ENCODE measurements at regions not wholly inside any gene's neighbourhood (a gene's known extent, or its start where the extent isn't known, plus 50 kb on each side); places are given as distances from the start of the nearest gene placed in this dataset.
"Not testable (repeated sequence)": the region's sequence is repeated elsewhere in the genome, so short reads cannot be mapped to it uniquely, and the experiment has no call there.

DNA sequence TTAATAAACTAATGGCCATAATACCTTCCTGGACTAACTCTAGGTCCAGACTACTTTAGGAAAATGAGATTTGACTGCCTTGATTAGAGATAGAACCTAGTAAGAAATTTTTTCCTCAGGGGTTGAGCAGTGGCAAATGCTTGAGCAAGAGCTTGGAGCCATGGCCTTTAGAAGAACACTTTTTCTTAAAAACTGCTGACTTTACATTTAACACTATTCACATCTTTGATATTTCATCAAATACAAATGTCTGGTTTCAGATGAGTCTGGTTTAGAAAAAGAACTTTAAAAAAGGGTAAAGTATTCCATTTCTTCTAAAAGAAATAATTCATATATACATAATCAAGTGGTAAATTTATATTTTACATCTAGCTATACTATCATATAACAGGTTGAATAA, 680.9 kb upstream of the PITX2 start:
- DNase-seq, result no peak

DNA sequence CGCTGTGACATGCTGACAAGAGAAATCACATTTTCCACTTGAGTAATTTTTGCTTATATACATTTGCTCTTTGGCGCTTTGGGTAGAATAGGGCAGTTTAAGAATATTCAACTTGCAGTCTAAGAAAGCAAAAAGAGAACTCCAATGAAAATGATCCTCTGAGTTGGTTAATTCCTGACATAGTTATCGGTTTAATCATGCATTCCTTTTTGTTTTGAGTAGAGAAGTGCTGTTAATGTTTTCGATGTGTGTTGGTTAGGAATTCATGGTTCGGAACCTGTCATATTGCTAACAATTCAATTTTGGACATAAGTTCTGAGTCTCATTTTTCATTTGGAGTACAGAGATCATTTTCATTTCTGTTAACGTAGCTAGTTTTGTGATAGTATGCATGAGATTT, 700.6 kb upstream of the PITX2 start:
- DNase-seq, result no peak

DNA sequence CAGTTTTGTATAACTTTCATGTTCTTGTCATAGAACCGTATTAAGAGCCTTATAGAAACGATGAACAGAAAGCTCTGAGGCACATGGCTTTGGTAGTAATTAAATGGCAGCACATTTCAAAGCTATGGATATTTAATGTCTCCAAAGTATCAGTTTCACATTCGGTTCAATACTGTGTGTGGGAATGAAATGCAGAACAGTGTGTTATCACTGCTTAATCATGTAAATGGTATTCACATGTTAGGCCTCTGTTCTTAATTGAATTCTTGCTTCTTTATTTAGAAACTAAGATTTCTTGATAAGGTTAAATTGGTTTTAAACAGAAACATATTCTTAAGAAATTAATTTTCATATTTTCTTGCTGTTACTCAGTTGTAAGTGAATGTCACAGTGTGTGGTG, 701.0 kb upstream of the PITX2 start:
- no peak for DNase-seq

DNA sequence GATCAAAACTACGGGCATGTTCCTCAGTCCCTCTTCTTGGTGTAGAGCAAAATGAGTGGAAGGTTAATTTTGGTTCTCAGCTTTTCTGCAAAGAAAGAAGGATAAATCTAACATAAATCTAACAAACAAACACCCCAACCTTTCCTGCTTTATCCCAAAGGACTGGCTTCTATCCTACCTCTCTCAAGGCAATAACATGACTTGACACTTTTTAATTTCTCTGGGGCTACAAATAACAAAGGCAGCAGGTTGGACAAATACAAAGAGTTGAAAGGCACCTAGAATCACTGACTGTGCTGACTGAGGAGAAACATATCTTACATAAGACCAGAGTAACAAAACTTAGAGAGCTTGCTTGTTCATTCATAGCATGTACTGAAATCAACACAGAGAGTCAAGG, 703.6 kb upstream of the PITX2 start:
- no peak for DNase-seq

DNA sequence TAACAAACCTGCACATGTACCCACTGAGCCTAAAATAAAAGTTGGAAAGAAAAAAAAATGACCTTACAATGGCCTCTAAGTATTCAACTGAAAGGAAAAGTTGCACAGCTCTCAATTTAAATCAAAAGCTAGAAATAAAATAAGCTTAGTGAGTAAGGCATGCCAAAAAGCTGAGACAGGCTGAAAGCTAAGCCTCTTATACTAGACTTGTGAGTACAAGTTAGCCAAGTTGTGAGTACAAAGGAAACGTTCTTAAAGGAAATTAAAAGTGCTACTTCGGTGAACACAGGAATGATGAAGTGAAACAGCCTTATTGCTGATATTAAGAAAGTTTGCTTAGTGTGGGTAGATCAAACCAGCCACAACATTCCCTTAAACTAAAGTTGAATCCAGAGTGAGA, 707.9 kb upstream of the PITX2 start:
- DNase-seq, result no peak

DNA sequence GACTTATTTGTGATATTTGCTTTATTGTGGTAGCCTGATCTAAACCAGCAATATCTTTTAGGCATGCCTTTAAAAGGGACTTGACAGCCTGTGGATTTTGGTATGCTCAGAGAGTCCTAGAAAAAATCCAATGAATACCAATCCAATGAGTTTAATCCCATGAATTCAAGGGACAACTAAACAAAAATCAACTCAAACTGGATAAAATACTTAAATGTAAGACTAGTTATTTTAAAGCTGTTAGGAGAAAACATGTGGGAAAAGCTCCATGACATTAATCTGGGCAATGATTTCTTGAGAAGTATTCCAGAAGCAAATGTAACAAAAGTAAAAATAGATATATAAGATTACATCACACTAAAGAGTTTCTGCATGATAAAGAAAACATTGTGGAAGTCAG, 711.5 kb upstream of the PITX2 start:
- no peak for DNase-seq

DNA sequence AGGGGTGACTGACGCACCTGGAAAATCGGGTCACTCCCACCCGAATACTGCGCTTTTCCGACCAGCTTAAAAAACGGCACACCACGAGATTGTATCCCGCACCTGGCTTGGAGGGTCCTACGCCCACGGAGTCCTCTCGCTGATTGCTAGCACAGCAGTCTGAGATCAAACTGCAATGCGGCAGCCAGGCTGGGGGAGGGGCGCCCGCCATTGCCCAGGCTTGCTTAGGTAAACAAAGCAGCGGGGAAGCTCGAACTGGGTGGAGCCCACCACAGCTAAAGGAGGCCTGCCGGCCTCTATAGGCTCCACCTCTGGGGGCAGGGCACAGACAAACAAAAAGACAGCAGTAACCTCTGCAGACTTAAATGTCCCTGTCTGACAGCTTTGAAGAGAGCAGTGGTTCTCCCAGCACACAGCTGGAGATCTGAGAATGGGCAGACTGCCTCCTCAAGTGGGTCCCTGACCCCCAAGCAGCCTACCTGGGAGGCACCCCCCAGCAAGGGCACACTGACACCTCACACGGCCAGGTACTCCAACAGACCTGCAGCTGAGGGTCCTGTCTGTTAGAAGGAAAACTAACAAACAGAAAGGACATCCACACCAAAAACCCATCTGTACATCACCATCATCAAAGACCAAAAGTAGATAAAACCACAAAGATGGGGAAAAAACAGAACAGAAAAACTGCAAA, 714.5 kb upstream of the PITX2 start:
- DNase-seq, result not testable (repeated sequence)

DNA sequence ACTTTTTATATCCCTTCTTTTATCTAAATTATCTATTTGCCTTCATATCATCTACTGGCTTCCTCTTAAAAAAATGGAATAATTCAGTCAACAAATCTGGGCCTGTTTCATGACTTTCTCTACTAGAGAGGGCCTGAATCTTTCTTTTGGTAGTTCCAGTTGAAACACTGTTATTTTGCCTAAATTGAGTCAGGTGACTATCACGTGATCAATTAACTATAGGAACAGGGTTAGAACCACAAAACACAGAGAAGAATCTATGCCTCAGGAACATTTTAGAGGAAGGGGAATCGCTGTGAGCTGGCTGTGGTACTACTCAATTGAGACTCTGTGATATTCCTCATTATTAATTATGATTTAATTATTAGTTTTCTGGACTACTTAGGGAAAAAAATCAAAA, 736.7 kb upstream of the PITX2 start:
- DNase-seq, result no peak

DNA sequence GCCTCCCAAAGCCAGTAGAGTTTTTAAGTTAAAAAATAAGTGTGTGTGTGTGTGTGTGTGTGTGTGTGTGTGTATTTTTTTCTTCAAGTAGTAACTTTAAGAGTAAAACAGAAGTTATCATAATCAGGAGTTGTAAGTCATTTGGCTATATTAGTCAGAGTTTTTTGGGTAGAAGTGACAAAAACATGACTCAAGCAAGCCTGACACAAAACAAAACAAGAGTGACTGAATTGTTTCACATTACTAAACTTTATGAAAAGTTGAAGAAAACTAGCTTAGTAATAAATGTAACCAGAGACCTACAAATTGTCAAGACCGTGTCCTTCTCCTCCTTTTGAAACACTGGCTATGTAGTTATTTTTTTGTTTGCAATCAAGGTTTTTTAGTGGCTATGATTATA, 738.0 kb upstream of the PITX2 start:
- DNase-seq, result no peak

DNA sequence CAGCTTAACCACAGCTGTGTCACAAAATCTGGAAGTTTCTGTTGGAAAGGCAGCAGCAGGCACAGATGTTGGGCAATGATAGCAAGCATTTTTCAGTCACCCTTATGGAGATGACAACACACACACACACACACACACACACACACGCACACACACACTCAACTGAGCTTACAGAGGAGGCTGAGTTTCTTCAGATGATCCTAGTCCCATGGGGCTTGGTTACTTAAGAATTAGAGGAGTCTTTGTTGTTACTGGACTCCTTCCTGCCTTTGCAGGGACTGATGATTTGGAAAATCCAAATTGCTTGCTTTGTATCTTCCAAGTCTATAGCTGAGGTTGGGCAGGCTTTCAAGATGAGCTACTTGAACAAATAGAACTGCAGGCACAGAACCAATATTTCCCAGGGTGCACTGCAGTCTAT, 740.1 kb upstream of the PITX2 start:
- DNase-seq, result no peak

DNA sequence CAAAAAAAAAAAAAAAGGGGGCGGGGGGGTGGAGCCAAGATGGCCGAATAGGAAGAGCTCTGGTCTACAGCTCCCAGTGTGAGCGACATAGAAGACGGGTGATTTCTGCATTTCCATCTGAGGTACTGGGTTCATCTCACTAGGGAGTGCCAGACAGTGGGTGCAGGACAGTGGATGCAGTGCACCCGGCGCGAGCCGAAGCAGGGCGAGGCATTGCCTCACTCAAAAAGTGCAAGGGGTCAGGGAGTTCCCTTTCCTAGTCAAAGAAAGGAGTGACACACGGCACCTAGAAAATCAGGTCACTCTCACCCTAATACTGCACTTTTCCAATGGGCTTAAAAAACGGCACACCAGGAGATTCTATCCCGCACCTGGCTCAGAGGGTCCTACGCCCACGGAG, 755.0 kb upstream of the PITX2 start:
- DNase-seq, result not testable (repeated sequence)

DNA sequence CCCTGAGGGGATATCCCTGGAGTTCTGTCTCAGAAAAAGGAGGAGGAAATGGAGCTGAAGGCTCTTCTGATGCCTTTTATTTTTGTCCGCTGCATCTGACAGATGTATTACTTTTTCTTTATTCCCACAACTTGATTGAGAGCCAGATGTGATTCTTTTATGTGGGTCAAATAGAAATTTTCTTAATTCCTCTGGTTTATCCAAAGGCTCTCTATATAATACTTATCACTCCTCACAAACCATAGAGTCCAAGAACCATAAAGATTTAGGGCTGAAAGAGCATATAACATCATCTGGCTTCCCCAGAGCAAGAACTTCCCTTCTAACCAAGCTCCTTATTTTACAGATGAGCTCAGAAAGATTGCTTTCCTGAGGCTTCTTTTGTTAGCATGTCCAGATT, 756.7 kb upstream of the FAM241A start:
- DNase-seq, result no peak

DNA sequence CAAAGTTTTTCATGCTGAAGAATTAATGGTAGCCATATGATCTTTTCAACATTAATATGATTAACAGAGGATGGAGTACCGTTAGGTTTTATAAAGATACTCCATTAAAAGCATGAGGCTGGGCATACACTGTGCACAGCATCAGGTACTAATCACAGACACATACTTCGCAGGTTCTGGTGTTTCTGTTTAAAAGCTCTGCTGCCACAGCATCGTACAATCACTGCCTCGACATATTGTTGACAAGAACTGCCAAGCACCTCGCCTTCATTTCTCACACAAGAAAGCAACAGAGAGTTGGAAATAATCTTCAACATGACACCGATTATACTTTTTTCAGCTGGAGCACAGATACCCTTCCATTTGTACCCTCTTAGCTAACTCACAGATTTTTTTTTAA, 753.4 kb upstream of the FAM241A start:
- no peak for DNase-seq

DNA sequence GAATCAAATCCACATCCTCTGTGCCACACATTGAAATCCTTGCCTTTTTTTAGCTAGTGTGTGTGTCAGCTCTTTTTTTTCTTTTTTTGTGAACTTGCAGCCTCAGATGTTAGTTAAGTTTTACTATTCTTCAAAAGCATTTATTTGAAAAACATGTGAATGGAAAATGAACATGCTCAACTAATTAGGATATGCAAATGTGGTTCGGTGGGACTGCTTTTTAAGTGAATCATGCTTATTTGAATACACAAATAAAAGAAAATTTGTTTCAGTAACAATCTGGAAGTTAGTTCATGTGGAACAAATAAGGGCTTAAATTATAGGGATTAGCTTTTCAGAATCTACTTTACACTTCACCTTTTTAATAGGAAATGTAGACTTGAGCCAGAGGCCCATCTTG, 751.5 kb upstream of the FAM241A start:
- no peak for DNase-seq

DNA sequence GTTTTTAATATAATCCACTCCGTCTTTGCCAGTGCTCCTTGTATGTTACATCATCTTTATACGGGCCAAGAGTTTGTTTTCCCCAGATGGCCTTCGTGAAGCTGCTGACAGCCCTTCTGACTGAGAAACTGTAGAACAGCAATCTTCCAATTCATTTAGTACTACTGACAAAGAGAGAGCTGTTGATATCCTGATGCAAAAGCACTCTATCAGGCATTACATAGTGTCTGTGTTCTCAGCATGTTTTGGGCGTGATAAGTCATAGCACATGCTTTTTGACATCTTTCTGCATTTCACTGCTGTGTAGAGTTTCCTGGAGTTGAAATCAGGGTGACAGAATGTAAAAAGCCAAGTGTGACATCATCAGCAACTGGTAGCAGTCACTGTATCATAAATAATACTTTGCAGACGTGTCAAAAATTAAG, 746.3 kb upstream of the FAM241A start:
- DNase-seq, result no peak

DNA sequence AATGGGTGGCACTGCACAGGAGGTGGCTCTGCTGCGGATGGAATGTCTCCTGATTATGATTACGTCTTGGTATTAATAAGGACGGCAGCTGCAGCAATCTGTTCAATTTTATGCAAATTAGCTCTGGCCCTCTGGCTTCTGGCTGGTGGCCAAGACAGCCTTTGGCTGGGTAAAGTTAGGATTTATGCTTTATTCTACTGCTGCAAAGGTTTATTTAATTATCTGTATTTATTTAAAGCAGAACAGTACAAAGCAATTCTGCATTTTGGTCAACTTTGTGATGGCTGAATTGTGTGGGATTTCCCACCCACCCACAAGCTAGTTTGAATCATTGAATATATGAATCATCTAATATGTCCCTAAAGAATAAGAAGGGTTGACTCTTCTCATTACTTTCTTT, 745.6 kb upstream of the FAM241A start:
- DNase-seq, result no peak

DNA sequence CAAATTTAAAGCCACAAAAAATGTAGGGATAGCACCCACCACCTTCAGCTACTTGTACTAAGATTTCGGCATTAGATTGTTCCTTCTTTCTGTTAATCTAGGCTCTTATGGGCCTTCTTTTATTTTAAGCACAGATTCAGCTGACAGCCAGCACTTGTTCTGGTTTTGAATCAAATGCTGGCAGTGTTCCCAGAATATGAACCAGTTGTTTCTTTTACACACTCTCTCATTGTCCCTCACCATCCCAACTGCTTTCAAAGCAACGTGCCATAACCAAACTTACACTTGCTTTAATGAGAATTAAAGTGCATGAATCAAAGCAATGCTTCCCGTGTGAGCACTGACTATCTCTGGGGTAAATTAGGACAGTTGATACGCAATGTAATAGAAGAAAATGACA, 744.5 kb upstream of the FAM241A start:
- no peak for DNase-seq

DNA sequence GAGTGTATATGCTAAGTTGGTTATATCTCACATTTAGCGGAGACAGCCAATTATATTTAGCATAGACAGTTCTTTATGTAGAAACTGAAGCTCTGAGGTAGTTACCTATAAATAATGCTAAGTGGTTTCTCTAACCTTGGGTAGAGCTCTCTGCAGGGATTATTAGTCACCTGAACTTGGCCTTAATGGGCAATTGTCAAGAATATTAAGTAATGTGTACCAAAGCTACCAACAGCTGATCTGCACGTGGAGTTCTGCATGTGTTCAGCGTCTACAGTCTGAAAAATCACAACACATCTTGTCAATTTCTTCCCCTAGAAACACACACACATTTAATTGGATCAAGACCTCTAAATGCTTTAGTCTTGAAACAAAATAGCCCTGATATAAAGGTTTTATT, 740.6 kb upstream of the FAM241A start:
- DNase-seq, result no peak

DNA sequence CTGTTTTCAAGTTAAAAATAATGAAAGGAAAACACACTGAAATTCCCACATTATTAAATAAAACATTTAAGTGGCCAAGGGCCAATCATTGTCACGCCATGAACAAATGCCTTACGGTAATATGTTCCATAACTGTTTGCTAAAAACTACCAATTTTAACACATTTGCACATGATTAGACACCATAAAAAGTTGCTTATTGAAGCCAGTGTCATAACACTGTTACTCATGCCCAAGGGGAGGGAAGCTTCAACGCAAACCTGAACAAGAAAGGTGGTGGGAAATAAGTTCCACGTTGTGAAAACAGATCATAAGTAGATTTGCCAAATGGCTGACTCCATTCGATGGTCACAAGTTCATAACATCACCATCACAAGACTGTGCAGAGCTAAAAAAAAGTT, 739.3 kb upstream of the FAM241A start:
- DNase-seq, result no peak

DNA sequence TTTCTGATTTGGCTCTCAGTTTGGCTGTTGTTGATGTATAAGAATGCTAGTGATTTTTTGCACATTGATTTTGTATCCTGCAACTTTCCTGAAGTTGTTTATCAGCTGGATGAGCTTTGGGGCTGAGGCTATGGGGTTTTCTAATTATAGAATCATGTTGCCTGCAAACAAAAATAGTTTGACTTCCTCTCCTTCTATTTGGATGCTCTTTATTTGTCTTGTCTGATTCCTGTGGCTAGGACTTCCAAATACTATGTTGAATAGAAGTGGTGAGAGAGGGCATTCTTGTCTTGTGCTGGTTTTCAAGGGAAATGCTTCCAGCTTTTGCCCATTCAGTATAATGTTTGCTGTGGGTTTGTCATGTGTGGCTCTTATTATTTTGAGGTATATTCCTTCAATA, 734.7 kb upstream of the FAM241A start:
- no peak for DNase-seq

DNA sequence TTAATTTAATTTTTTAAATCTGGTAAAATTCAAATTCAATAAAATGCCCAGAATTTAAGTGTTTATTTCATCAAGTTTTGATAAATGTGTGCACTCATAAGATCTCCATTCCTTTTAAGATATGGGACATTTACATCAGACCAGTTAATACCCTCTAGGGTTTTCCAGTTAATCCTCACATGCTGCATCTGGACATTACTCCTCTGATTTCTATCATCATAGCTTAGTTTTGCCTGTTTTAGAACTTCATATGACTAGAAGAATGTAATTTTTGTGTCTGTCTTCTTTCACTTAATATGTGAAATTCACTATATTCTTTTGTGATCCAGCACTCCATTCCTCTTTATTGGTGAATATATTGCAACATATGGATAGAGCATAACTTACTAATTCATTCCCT, 727.7 kb upstream of the FAM241A start:
- DNase-seq, result no peak

DNA sequence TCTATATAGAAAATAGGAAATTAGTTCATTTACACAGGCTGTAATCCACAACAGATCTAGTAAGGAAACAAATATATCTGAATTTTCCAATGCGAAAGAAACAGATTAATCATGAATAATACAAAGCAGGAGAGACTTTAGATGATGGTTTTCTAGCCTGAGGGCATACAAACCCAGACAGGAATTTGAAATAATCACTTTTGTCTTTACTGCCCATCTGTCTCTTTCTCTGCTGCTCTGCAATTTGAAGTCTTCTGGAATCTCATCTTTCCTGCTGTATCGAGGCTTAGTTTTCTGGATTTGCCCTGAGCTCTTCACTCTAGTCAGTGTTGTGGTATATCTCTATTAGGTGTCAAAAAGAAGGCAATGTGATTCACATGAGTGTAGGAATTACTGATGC, 711.8 kb upstream of the FAM241A start:
- DNase-seq, result no peak

DNA sequence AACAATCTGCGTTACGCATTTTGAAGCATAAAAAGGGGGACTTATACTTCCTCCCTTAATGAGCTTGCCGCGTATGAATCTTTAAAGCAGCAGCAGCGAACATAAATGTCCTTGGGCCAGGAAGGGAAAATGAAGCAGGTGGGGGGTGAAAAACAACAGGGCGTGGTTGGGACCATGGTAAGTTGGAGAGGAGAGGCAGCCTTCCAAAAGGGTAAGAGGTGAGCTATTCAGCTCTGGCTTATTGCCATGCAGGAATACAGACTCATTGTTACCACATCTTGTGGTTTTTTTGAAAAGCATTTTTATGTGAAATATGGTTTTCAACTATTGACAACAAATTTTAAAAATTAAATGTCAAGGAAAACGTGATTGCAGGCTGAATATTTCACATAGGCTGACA, 710.7 kb upstream of the FAM241A start:
- no peak for DNase-seq

DNA sequence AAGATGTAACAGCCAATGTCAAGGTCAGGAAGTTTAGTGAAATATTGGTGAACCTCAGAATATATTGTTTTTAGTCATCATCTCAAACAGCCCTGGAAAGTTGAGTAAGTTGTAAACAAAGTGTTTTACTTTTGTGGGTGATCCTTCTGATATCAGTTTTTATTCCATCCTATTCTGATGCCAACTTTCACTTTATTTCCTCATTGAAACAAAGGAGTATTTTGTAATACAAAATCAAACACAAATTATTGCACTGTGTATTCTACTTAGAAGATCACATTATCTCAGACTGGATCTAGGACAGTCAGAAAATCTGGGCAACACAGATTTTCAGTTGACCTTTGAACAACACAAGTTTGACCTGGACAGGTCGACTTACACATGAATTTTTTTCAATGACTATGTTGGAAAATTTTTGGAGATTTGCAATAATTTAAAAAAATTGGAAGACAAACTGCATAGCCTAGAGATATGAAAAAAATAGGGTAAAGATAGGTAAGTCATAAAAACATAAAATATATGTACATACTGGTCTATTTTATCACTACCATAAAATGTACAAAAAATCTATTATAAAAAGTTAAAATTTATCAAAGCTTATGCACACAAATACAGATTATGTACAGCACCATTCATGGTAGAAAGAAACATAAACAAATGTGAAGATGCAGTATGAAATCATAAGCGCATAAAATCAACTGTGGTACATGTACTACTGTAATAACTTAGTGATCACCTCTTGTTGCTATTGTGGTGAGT, 709.1 kb upstream of the FAM241A start:
- no peak for DNase-seq

DNA sequence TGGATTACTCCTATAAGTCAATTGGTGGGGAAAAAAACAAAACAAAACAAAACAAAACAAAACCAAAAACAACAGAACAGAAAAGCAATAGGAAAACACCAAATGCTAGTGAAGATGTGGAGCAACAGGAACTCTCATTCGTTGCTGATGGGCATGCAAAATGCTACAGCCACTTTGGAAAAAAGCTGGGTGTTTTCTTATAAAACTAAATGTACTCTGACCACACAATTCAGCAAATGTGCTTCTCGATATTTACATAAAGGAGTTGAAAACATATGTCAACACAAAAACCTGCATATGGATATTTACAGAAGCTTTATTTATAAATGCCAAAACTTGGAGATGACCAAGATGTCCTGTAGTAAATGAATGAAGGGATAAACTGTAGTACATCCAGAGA, 703.6 kb upstream of the FAM241A start:
- no peak for DNase-seq
